HEK293 (cell line): ENCODE measurements at regions not wholly inside any gene's neighbourhood (a gene's known extent, or its start where the extent isn't known, plus 50 kb on each side); places are given as distances from the start of the nearest gene placed in this dataset.

Experiments used
- ZNF248 ChIP-seq: fragments of 450-650 bp; formaldehyde crosslinking; IDR thresholded peaks from 2 replicates; pipeline ENCODE4 v1.5.1; 2017; ENCODE audit warnings: missing biosample characterization, missing genetic modification characterization
- ZNF302 ChIP-seq: fragments of 450-650 bp; formaldehyde crosslinking; IDR thresholded peaks from 2 replicates; pipeline ENCODE4 v1.5.1; 2016; ENCODE audit warnings: missing biosample characterization, missing genetic modification characterization, low read depth
- ZNF510 ChIP-seq: fragments of 450-650 bp; formaldehyde crosslinking; IDR thresholded peaks from 2 replicates; pipeline ENCODE4 v1.5.1; 2018; ENCODE audit warnings: mild to moderate bottlenecking, missing genetic modification characterization, missing biosample characterization; ENCODE audit not compliant: insufficient replicate concordance
- ZNF561 ChIP-seq: fragments of 450-650 bp; IDR thresholded peaks from 2 replicates; pipeline ENCODE4 v1.5.1; 2018; ENCODE audit warnings: missing biosample characterization, missing genetic modification characterization, borderline replicate concordance
- ZNF585B ChIP-seq: fragments of 450-650 bp; formaldehyde crosslinking; IDR thresholded peaks from 2 replicates; pipeline ENCODE4 v1.5.1; 2016; ENCODE audit warnings: missing biosample characterization, missing genetic modification characterization
- ZNF670 ChIP-seq: fragments of 450-650 bp; formaldehyde crosslinking; IDR thresholded peaks from 2 replicates; pipeline ENCODE4 v1.5.1; 2016; ENCODE audit warnings: missing biosample characterization, missing genetic modification characterization, low read depth
- ZSCAN16 ChIP-seq: fragments of 450-650 bp; formaldehyde crosslinking; IDR thresholded peaks from 2 replicates; pipeline ENCODE4 v1.5.1; 2016; ENCODE audit warnings: missing biosample characterization, missing genetic modification characterization
- TF ChIP-seq, protein P1 (sequence below): fragments of 450-650 bp; formaldehyde crosslinking; IDR thresholded peaks from 2 replicates; pipeline ENCODE4 v1.5.1; 2016; ENCODE audit warnings: missing biosample characterization, missing genetic modification characterization
- TF ChIP-seq, protein P2 (sequence below): fragments of 450-650 bp; formaldehyde crosslinking; IDR thresholded peaks from 2 replicates; pipeline ENCODE4 v1.5.1; 2017; ENCODE audit warnings: missing biosample characterization, missing genetic modification characterization
- TF ChIP-seq, protein P3 (sequence below): fragments of 450-650 bp; formaldehyde crosslinking; IDR thresholded peaks from 2 replicates; pipeline ENCODE4 v1.5.1; 2016; ENCODE audit warnings: missing biosample characterization, missing genetic modification characterization
- TF ChIP-seq, protein P4 (sequence below): fragments of 450-650 bp; formaldehyde crosslinking; IDR thresholded peaks from 2 replicates; pipeline ENCODE4 v1.5.1; 2016; ENCODE audit warnings: missing biosample characterization, missing genetic modification characterization

DNA sequence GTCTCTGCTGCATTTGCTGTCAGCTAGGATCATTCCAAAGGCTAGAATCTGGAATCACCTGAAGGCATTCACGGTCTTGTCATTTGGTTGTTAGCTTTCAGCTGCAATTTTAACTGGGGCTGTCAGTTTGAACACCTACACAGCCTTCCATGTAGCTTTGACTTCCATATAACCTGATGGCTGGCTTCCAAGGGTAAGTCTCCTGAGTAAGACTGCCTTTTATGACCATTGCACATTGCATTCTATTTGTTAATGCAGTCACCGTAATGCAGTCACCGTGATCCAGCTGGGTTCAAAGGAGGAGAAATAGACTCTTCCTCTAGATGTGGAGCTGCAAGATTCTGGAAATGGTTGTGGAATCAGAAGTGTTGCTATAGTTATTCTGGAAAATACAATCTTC, 1284.2 kb downstream of the ADGRL3 start:
- TF ChIP-seq, protein P1, sequence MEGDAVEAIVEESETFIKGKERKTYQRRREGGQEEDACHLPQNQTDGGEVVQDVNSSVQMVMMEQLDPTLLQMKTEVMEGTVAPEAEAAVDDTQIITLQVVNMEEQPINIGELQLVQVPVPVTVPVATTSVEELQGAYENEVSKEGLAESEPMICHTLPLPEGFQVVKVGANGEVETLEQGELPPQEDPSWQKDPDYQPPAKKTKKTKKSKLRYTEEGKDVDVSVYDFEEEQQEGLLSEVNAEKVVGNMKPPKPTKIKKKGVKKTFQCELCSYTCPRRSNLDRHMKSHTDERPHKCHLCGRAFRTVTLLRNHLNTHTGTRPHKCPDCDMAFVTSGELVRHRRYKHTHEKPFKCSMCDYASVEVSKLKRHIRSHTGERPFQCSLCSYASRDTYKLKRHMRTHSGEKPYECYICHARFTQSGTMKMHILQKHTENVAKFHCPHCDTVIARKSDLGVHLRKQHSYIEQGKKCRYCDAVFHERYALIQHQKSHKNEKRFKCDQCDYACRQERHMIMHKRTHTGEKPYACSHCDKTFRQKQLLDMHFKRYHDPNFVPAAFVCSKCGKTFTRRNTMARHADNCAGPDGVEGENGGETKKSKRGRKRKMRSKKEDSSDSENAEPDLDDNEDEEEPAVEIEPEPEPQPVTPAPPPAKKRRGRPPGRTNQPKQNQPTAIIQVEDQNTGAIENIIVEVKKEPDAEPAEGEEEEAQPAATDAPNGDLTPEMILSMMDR (tag by site-specific recombination) = no peak
- TF ChIP-seq ZNF561 (tag by site-specific recombination) (no peak), ZNF510 (tag by site-specific recombination) (no peak), ZNF585B (tag by site-specific recombination) (no peak), ZNF302 (tag by site-specific recombination) (no peak), ZSCAN16 (tag by site-specific recombination) (no peak), ZNF248 (tag by site-specific recombination) (no peak), ZNF670 (no peak)
- TF ChIP-seq, protein P2, sequence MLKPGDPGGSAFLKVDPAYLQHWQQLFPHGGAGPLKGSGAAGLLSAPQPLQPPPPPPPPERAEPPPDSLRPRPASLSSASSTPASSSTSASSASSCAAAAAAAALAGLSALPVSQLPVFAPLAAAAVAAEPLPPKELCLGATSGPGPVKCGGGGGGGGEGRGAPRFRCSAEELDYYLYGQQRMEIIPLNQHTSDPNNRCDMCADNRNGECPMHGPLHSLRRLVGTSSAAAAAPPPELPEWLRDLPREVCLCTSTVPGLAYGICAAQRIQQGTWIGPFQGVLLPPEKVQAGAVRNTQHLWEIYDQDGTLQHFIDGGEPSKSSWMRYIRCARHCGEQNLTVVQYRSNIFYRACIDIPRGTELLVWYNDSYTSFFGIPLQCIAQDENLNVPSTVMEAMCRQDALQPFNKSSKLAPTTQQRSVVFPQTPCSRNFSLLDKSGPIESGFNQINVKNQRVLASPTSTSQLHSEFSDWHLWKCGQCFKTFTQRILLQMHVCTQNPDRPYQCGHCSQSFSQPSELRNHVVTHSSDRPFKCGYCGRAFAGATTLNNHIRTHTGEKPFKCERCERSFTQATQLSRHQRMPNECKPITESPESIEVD = no peak
- TF ChIP-seq, protein P3, sequence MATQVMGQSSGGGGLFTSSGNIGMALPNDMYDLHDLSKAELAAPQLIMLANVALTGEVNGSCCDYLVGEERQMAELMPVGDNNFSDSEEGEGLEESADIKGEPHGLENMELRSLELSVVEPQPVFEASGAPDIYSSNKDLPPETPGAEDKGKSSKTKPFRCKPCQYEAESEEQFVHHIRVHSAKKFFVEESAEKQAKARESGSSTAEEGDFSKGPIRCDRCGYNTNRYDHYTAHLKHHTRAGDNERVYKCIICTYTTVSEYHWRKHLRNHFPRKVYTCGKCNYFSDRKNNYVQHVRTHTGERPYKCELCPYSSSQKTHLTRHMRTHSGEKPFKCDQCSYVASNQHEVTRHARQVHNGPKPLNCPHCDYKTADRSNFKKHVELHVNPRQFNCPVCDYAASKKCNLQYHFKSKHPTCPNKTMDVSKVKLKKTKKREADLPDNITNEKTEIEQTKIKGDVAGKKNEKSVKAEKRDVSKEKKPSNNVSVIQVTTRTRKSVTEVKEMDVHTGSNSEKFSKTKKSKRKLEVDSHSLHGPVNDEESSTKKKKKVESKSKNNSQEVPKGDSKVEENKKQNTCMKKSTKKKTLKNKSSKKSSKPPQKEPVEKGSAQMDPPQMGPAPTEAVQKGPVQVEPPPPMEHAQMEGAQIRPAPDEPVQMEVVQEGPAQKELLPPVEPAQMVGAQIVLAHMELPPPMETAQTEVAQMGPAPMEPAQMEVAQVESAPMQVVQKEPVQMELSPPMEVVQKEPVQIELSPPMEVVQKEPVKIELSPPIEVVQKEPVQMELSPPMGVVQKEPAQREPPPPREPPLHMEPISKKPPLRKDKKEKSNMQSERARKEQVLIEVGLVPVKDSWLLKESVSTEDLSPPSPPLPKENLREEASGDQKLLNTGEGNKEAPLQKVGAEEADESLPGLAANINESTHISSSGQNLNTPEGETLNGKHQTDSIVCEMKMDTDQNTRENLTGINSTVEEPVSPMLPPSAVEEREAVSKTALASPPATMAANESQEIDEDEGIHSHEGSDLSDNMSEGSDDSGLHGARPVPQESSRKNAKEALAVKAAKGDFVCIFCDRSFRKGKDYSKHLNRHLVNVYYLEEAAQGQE (tag by site-specific recombination) = no peak
- TF ChIP-seq, protein P4, sequence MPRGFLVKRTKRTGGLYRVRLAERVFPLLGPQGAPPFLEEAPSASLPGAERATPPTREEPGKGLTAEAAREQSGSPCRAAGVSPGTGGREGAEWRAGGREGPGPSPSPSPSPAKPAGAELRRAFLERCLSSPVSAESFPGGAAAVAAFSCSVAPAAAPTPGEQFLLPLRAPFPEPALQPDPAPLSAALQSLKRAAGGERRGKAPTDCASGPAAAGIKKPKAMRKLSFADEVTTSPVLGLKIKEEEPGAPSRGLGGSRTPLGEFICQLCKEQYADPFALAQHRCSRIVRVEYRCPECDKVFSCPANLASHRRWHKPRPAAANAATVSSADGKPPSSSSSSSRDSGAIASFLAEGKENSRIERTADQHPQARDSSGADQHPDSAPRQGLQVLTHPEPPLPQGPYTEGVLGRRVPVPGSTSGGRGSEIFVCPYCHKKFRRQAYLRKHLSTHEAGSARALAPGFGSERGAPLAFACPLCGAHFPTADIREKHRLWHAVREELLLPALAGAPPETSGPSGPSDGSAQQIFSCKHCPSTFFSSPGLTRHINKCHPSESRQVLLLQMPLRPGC (tag by site-specific recombination) = no peak
